PC-9 (cell line): ENCODE measurements at regions not wholly inside any gene's neighbourhood (a gene's known extent, or its start where the extent isn't known, plus 50 kb on each side); places are given as distances from the start of the nearest gene placed in this dataset.

Experiments
- BruUV-seq: library from RNA; stranded (reverse); fragments of 400-500 nt; replicated peaks from 2 replicates; lab custom pipeline; 2021; lab: Mats Ljungman, UMichigan
- CTCF ChIA-PET: fragments of 300-600 bp; sonication (Branson Sonifier 250); formaldehyde crosslinking; loops from one replicate; lab custom pipeline; 2022; ENCODE audit warnings: antibody characterized with exemption; lab: Charles Lee
- POLR2A ChIA-PET: fragments of 300-600 bp; sonication (Branson Sonifier 250); formaldehyde crosslinking; loops from one replicate; lab custom pipeline; 2022; ENCODE audit warnings: antibody characterized with exemption; ENCODE audit not compliant: unreplicated experiment; lab: Charles Lee
- DNase-seq, 2 experiments: peaks; one replicate each; pipeline versions ENCODE4 v3.0.0 to v3.0.0-alpha.2; 2015 to 2022; ENCODE audit warnings: mixed read lengths in 1 of 2
- H2AFZ ChIP-seq: fragments of 200-600 bp; sonication (generic); 2 replicates; pipeline ENCODE4 v1.8.1; 2017; ENCODE audit warnings: antibody characterized with exemption
- H3F3A ChIP-seq: fragments of 200-600 bp; sonication (generic); 2 replicates; pipeline ENCODE4 v1.8.1; 2017; ENCODE audit warnings: antibody characterized with exemption, mild to moderate bottlenecking, low read depth; ENCODE audit not compliant: insufficient read depth
- H3K27ac ChIP-seq: fragments of 200-600 bp; sonication (generic); 2 replicates; pipeline ENCODE4 v1.6.1; 2016; ENCODE audit warnings: mixed run types
- H3K27me3 ChIP-seq: fragments of 200-600 bp; sonication (generic); 2 replicates; pipeline ENCODE4 v1.6.1; 2016; ENCODE audit warnings: low read depth, mixed run types; ENCODE audit not compliant: insufficient read depth
- H3K36me3 ChIP-seq: fragments of 200-600 bp; sonication (generic); 2 replicates; pipeline ENCODE4 v1.6.1; 2016; ENCODE audit warnings: low read depth, mixed run types
- H3K4me1 ChIP-seq: fragments of 200-600 bp; sonication (generic); replicated peaks from 2 replicates; pipeline ENCODE4 v1.6.1; 2016; ENCODE audit warnings: mixed run types; ENCODE audit not compliant: insufficient read depth
- H3K4me2 ChIP-seq: fragments of 200-600 bp; sonication (generic); 2 replicates; pipeline ENCODE4 v1.6.1; 2017; ENCODE audit warnings: mixed run types
- H3K4me3 ChIP-seq: fragments of 200-600 bp; sonication (generic); 2 replicates; pipeline ENCODE4 v1.6.1; 2016; ENCODE audit warnings: mixed run types
- H3K79me2 ChIP-seq: fragments of 200-600 bp; sonication (generic); 2 replicates; pipeline ENCODE4 v1.6.1; 2017; ENCODE audit warnings: low read depth, mixed run types
- H3K9me2 ChIP-seq: fragments of 200-600 bp; sonication (generic); 2 replicates; pipeline ENCODE4 v1.8.1; 2017; ENCODE audit warnings: mild to moderate bottlenecking; ENCODE audit not compliant: insufficient read depth
- H3K9me3 ChIP-seq: fragments of 200-600 bp; sonication (generic); 2 replicates; pipeline ENCODE4 v1.8.1; 2016; ENCODE audit warnings: low read depth; ENCODE audit not compliant: insufficient read depth
- H4K20me1 ChIP-seq: fragments of 200-600 bp; sonication (generic); 2 replicates; pipeline ENCODE4 v1.8.1; 2017; ENCODE audit not compliant: insufficient read depth
- CTCF ChIP-seq: fragments of 200-600 bp; sonication (generic); conservative IDR thresholded peaks from 2 replicates; pipeline ENCODE4 v1.6.1; 2017; ENCODE audit warnings: mixed run types, antibody characterized with exemption, mild to moderate bottlenecking, moderate library complexity
- EZH2 ChIP-seq: fragments of 200-600 bp; sonication (generic); IDR thresholded peaks from 2 replicates; pipeline ENCODE4 v1.8.0; 2017; ENCODE audit warnings: antibody characterized with exemption, low read depth
- intact Hi-C: fragments of 100-400 bp; cut with micrococcal nuclease; formaldehyde crosslinking; loops from one replicate; pipeline ENCODE4 v1.10.0; 2022; ENCODE audit not compliant: unreplicated experiment

GRCh38 chr7:131000389-131000788, 266.4 kb upstream of the KLF14 start:
- Histone ChIP-seq H3K9me3 (0 out of 2 replicates have a peak, but pooled peaks cover 5% of the 10 kb centered on the region), H3K36me3 (peaks cover 26% of the 10 kb centered on the region), H3K4me3 (no peak overlapping the region), H3K4me2 (no peak overlapping the region), H4K20me1 (peaks cover 25% of the 10 kb centered on the region; the same call in 1 of the 2 replicates), H3K27ac (peak overlapping the region; percentile 50), H3K9me2 (no peaks in the 10 kb centered on the region), H3K4me1 (peaks cover 65% of the 10 kb centered on the region), H2AFZ (no peak overlapping the region), H3K79me2 (peaks cover 93% of the 10 kb centered on the region), H3F3A (peaks cover 59% of the 10 kb centered on the region), H3K27me3 (no peaks in the 10 kb centered on the region)
- intact Hi-C loops: no loop called here
- POLR2A ChIA-PET: interaction anchor here (0.5 kb wide), 1 partner anchor 18 kb away, joined by 4 read pairs; no protein-coding TSS in a partner anchor
- no TSS peak for BruUV-seq
- TF ChIP-seq EZH2 (no peak), CTCF (no peak)
- CTCF ChIA-PET: no interaction called here
- no peak for DNase-seq

DNA sequence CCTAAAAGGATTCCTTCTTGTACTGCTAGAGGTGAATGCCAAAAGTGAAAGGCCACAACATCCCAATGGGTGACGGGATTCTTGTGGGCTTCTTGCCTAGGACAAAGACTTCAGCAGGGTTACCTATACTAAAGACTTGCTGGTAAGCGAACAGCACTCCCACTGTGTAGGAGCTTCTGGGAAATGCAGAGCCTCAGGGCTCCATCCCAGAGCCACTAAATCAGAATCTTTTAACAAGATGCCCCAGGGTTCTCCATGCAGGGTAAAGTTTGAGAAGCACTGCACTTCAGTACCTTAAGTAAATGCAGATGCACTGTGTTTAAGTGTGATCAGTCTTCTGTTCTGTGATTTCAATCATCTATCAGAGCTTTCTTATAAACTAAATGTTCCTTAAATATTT, 266.9 kb upstream of the KLF14 start:
- ChIA-PET CTCF (no interaction called here), POLR2A (interaction anchor here (0.5 kb wide), 1 partner anchor 19 kb away, joined by 4 read pairs; no protein-coding TSS in a partner anchor)
- Histone ChIP-seq H3K27ac (no peak overlapping the region), H3K36me3 (peaks cover 22% of the 10 kb centered on the region), H3K79me2 (peaks cover 93% of the 10 kb centered on the region), H3K4me2 (no peak overlapping the region), H3K4me1 (peaks cover 61% of the 10 kb centered on the region), H3F3A (peaks cover 56% of the 10 kb centered on the region), H4K20me1 (peaks cover 22% of the 10 kb centered on the region; the same call in 1 of the 2 replicates), H3K9me2 (no peaks in the 10 kb centered on the region), H3K4me3 (no peak overlapping the region), H3K27me3 (no peaks in the 10 kb centered on the region), H3K9me3 (0 out of 2 replicates have a peak, but pooled peaks cover 5% of the 10 kb centered on the region), H2AFZ (no peak overlapping the region)
- TF ChIP-seq EZH2 (no peak), CTCF (no peak)
- no peak for DNase-seq
- intact Hi-C loops: no loop called here
- BruUV-seq: no TSS peak

DNA sequence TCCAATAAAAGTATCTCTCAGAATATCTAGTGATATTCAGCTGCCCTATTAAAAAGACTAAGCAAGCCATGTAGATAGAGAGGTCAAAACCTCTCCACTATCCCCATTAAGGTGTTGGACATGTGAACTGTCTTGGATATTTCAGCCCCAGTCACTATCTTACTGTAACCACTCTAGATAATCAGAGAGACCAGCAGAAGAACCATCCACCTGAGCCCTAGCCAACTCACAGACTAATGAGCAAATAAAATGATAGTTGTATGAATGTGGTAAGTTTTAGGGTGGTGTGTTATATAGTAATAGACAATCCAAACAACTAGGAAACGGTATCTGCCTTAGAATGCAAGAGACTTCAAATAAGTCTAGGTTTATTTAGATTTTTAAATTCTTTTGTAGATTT, 268.6 kb upstream of the KLF14 start:
- CTCF ChIA-PET: interaction anchor here (0.6 kb wide), 1 partner anchor 362 kb away, joined by 8 read pairs; no protein-coding TSS in a partner anchor
- H4K20me1 ChIP-seq: peaks cover 18% of the 10 kb centered on the region; the same call in 1 of the 2 replicates
- peaks cover 16% of the 10 kb centered on the region for H3K36me3 ChIP-seq
- H3K79me2 ChIP-seq: peaks cover 95% of the 10 kb centered on the region
- peaks cover 58% of the 10 kb centered on the region for H3K4me1 ChIP-seq
- intact Hi-C loops: no loop called here
- no peak overlapping the region for H3K4me3 ChIP-seq
- H3K27ac ChIP-seq: no peak overlapping the region
- POLR2A ChIA-PET: interaction anchor here (0.6 to 0.7 kb wide), 2 partner anchors 120 to 243 kb away, joined by 3 to 11 read pairs; no protein-coding TSS in a partner anchor
- no peak overlapping the region for H2AFZ ChIP-seq
- 0 out of 2 replicates have a peak, but pooled peaks cover 5% of the 10 kb centered on the region for H3K9me3 ChIP-seq
- no peaks in the 10 kb centered on the region for H3K9me2 ChIP-seq
- TF ChIP-seq EZH2: no peak
- TF ChIP-seq CTCF: no peak
- no TSS peak for BruUV-seq
- no peaks in the 10 kb centered on the region for H3K27me3 ChIP-seq
- H3K4me2 ChIP-seq: no peak overlapping the region
- no peak for DNase-seq
- peaks cover 55% of the 10 kb centered on the region for H3F3A ChIP-seq
